HCT116 (cell line): ENCODE measurements at regions not wholly inside any gene's neighbourhood (a gene's known extent, or its start where the extent isn't known, plus 50 kb on each side); places are given as distances from the start of the nearest gene placed in this dataset.

Experiments
- ATAC-seq: fragments of 200-7000 bp; cut with Tn5 transposase; 2 replicates; pipeline ENCODE4 v1.9.1; 2020; ENCODE audit warnings: mild to moderate bottlenecking, moderate library complexity
- BruUV-seq: library from RNA; stranded (reverse); fragments of 400-500 nt; replicated peaks from 2 replicates; lab custom pipeline; 2021; lab: Mats Ljungman, UMichigan
- CTCF ChIA-PET: fragments of 300-600 bp; sonication (Branson Sonifier 250); formaldehyde crosslinking; loops from one replicate; lab custom pipeline; 2021; ENCODE audit warnings: antibody characterized with exemption; lab: Charles Lee
- POLR2A ChIA-PET: fragments of 300-600, 350-600 bp; sonication (Branson Sonifier 250); formaldehyde crosslinking; loops from one replicate; lab custom pipeline; 2021; ENCODE audit warnings: antibody characterized with exemption; lab: Charles Lee
- RAD21 ChIA-PET, 2 experiments: fragments of 300-600 bp; sonication (Branson Sonifier 250); formaldehyde crosslinking; loops; one replicate each; lab custom pipeline; 2023; ENCODE audit warnings: low total read pairs in 2 of 2; ENCODE audit not compliant: uncharacterized antibody in 2 of 2, unreplicated experiment in 2 of 2, low non-redundant PET in 1 of 2; lab: Charles Lee
- DNase-seq: peaks from one replicate; pipeline ENCODE4 v3.0.0-alpha.2; 2010; ENCODE audit warnings: low read depth, low spot score
- H2AFZ ChIP-seq: fragments of 200-600 bp; shearing (Covaris generic), sonication (generic); 2 replicates; pipeline ENCODE4 v1.6.1; 2017; ENCODE audit warnings: low read depth, mixed run types, mixed read lengths, antibody characterized with exemption, low read length; ENCODE audit not compliant: poor library complexity, severe bottlenecking
- H3K27ac ChIP-seq: 2 replicates; pipeline ENCODE4 v1.5.1; 2012; ENCODE audit warnings: low read depth, low read length
- H3K27me3 ChIP-seq: fragments of 200-600 bp; sonication (generic); 2 replicates; pipeline ENCODE4 v1.6.1; 2016; ENCODE audit warnings: mixed run types, low read length, mixed read lengths; ENCODE audit not compliant: insufficient read depth
- H3K36me3 ChIP-seq, 2 experiments: fragments of 200-500 bp in 1 of 2; fragments of 200-600 bp in 1 of 2; sonication (Bioruptor generic) in 1 of 2; sonication (generic) in 1 of 2; 2 replicates each; pipeline versions ENCODE4 v1.5.1 to v1.6.1; 2014 to 2016; ENCODE audit warnings: low read length in 2 of 2, inconsistent platforms in 1 of 2, mixed read lengths in 1 of 2, mixed run types in 1 of 2; ENCODE audit not compliant: insufficient read depth in 2 of 2, control insufficient read depth in 1 of 2
- H3K4me1 ChIP-seq, 2 experiments: fragments of 200-600 bp in 1 of 2; sonication (generic) in 1 of 2; 2 replicates each; pipeline versions ENCODE4 v1.5.1 to v1.6.1; 2012 to 2017; ENCODE audit warnings: low read length in 2 of 2, inconsistent platforms in 1 of 2, mild to moderate bottlenecking in 1 of 2, mixed read lengths in 1 of 2, mixed run types in 1 of 2, moderate library complexity in 1 of 2; ENCODE audit not compliant: insufficient read depth in 2 of 2, control insufficient read depth in 1 of 2
- H3K4me2 ChIP-seq: fragments of 200-600 bp; sonication (generic); 2 replicates; pipeline ENCODE4 v1.6.1; 2017; ENCODE audit warnings: mixed run types, low read length, mixed read lengths
- H3K4me3 ChIP-seq, 2 experiments: fragments of 200-600 bp in 1 of 2; sonication (generic) in 1 of 2; replicated peaks in 1 of 2; 2 replicates each; pipeline ENCODE4 v1.5.1; 2011 to 2016; ENCODE audit warnings: low read length in 2 of 2, control low read depth in 1 of 2, low read depth in 1 of 2, mild to moderate bottlenecking in 1 of 2, mixed read lengths in 1 of 2, mixed run types in 1 of 2
- H3K79me2 ChIP-seq: fragments of 200-600 bp; sonication (generic); 2 replicates; pipeline ENCODE4 v1.6.1; 2017; ENCODE audit warnings: mild to moderate bottlenecking, mixed run types, low read length, moderate library complexity, mixed read lengths; ENCODE audit not compliant: insufficient read depth
- H3K9ac ChIP-seq: fragments of 200-600 bp; sonication (generic); 2 replicates; pipeline ENCODE4 v1.6.1; 2016; ENCODE audit warnings: low read length, mixed read lengths
- H3K9me2 ChIP-seq: fragments of 200-600 bp; sonication (generic), shearing (Covaris generic); 2 replicates; pipeline ENCODE4 v1.6.1; 2017; ENCODE audit warnings: mixed run types, mild to moderate bottlenecking, moderate library complexity; ENCODE audit not compliant: insufficient read depth
- H3K9me3 ChIP-seq, 2 experiments: fragments of 200-500 bp in 1 of 2; fragments of 200-600 bp in 1 of 2; sonication (Bioruptor generic) in 1 of 2; sonication (generic) in 1 of 2; 2 replicates each; pipeline ENCODE4 v1.6.1; 2014 to 2017; ENCODE audit warnings: low read length in 2 of 2, mixed read lengths in 2 of 2, inconsistent platforms in 1 of 2, low read depth in 1 of 2, mild to moderate bottlenecking in 1 of 2, mixed run types in 1 of 2, moderate library complexity in 1 of 2; ENCODE audit not compliant: control insufficient read depth in 1 of 2, insufficient read depth in 1 of 2
- H4K20me1 ChIP-seq: fragments of 200-600 bp; sonication (generic), shearing (Covaris generic); 2 replicates; pipeline ENCODE4 v1.6.1; 2017; ENCODE audit warnings: mixed run types, mild to moderate bottlenecking, moderate library complexity; ENCODE audit not compliant: insufficient read depth
- CTCF ChIP-seq, 3 experiments: fragments of 200-600 bp in 1 of 3; sonication (generic) in 1 of 3; IDR thresholded peaks in 2 of 3; conservative IDR thresholded peaks in 1 of 3; 2 replicates each; pipeline ENCODE4 v1.5.1; 2012 to 2017; ENCODE audit warnings: low read depth in 2 of 3, low read length in 2 of 3, antibody characterized with exemption in 1 of 3, borderline replicate concordance in 1 of 3, control low read depth in 1 of 3, mild to moderate bottlenecking in 1 of 3, mixed read lengths in 1 of 3, mixed run types in 1 of 3, moderate library complexity in 1 of 3; ENCODE audit not compliant: insufficient read depth in 1 of 3
- EGR1 ChIP-seq: IDR thresholded peaks from 2 replicates; pipeline ENCODE4 v1.6.1; 2012; ENCODE audit warnings: low read depth
- ELF1 ChIP-seq: IDR thresholded peaks from 2 replicates; pipeline ENCODE4 v1.6.1; 2012; ENCODE audit warnings: low read depth, borderline replicate concordance
- EZH2phosphoT487 ChIP-seq: fragments of 200-600 bp; IDR thresholded peaks from 2 replicates; pipeline ENCODE4 v1.6.1; 2018; ENCODE audit warnings: antibody characterized with exemption, borderline replicate concordance
- FOSL1 ChIP-seq: IDR thresholded peaks from 2 replicates; pipeline ENCODE4 v1.6.1; 2012; ENCODE audit warnings: low read depth
- JUND ChIP-seq: IDR thresholded peaks from 2 replicates; pipeline ENCODE4 v1.6.1; 2012
- POLR2AphosphoS5 ChIP-seq: IDR thresholded peaks from 2 replicates; pipeline ENCODE4 v1.6.1; 2011; ENCODE audit warnings: mild to moderate bottlenecking, low read depth, low read length, moderate library complexity
- REST ChIP-seq: IDR thresholded peaks from 2 replicates; pipeline ENCODE4 v1.6.1; 2012; ENCODE audit warnings: low read depth
- SP1 ChIP-seq: IDR thresholded peaks from 2 replicates; pipeline ENCODE4 v1.6.1; 2012; ENCODE audit warnings: low read depth
- TCF7L2 ChIP-seq: IDR thresholded peaks from 2 replicates; pipeline ENCODE4 v1.7.0; 2011; ENCODE audit warnings: borderline replicate concordance, inconsistent platforms; ENCODE audit not compliant: insufficient read depth, insufficient read length; ENCODE audit errors: extremely low read depth
- YY1 ChIP-seq: IDR thresholded peaks from 2 replicates; pipeline ENCODE4 v1.6.1; 2011; ENCODE audit warnings: low read length, low read depth, moderate library complexity, mild to moderate bottlenecking; ENCODE audit not compliant: insufficient replicate concordance; ENCODE audit errors: extremely low read depth
- ZFX ChIP-seq: fragments of 450-650 bp; IDR thresholded peaks from 2 replicates; pipeline ENCODE4 v1.6.1; 2017
- intact Hi-C: fragments of 100-400 bp; cut with micrococcal nuclease; formaldehyde crosslinking; loops from 2 replicates; pipeline ENCODE4 v1.10.0; 2022
- TF ChIP-seq, protein P1 (sequence below): IDR thresholded peaks from 2 replicates; pipeline ENCODE4 v1.6.1; 2012
- TF ChIP-seq, protein P2 (sequence below): IDR thresholded peaks from 2 replicates; pipeline ENCODE4 v1.6.1; 2012
- TF ChIP-seq, protein P3 (sequence below): IDR thresholded peaks from 2 replicates; pipeline ENCODE4 v1.6.1; 2011; ENCODE audit warnings: mild to moderate bottlenecking, low read length, moderate library complexity; ENCODE audit not compliant: insufficient replicate concordance; ENCODE audit errors: extremely low read depth

GRCh38 chr9:12906646-12907045, 131.8 kb downstream of the LURAP1L start (continued):
- TF ChIP-seq, protein P1, sequence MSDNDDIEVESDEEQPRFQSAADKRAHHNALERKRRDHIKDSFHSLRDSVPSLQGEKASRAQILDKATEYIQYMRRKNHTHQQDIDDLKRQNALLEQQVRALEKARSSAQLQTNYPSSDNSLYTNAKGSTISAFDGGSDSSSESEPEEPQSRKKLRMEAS: no peak
- TF ChIP-seq FOSL1: no peak
- TF ChIP-seq EZH2phosphoT487: no peak
- no peak for TF ChIP-seq EGR1
- no peak for TF ChIP-seq ELF1
- TF ChIP-seq YY1: no peak

DNA sequence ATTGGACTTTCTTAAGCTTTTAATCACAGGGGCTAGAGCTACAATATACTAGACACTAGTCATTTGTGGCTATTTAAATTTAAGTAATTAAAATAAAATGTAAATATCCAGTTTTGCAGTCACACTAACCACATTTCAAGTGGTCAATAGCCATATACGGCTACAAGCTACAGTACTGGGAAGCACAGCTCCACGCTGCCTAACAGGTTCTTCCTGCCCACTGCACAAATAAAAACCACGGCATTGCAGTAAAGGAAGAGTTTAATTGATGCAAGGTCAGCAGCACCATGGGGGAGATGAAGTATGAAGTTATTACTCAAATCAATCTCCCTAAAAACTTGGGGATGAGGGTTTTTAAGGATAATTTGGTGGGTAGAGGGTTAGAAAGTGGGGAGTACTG, 134.1 kb downstream of the LURAP1L start:
- Histone ChIP-seq H3K4me2 (no peak overlapping the region), H2AFZ (no peak overlapping the region), H3K36me3 (no peaks in the 10 kb centered on the region), H3K27me3 (no peaks in the 10 kb centered on the region), H4K20me1 (no peaks in the 10 kb centered on the region), H3K9me3 (no peaks in the 10 kb centered on the region), H3K9me2 (no peaks in the 10 kb centered on the region), H3K27ac (no peak overlapping the region), H3K79me2 (no peaks in the 10 kb centered on the region), H3K4me1 (no peaks in the 10 kb centered on the region), H3K9ac (no peak overlapping the region), H3K4me3 (no peak overlapping the region)
- CTCF ChIA-PET: no interaction called here
- TF ChIP-seq SP1 (no peak), JUND (no peak), POLR2AphosphoS5 (no peak), REST (no peak), CTCF (IDR thresholded peaks at IDR 0.05 in 2 of 3, conservative IDR thresholded peaks at IDR 0.05 in 1 of 3; ENCODE audit: borderline replicate concordance in 1 of 3, insufficient read depth in 1 of 3, low read depth in 2 of 3, low read length in 2 of 3) (no peak), TCF7L2 (no peak), EGR1 (no peak), ZFX (no peak)
- TF ChIP-seq, protein P2, sequence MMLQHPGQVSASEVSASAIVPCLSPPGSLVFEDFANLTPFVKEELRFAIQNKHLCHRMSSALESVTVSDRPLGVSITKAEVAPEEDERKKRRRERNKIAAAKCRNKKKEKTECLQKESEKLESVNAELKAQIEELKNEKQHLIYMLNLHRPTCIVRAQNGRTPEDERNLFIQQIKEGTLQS: no peak
- TF ChIP-seq, protein P1: no peak
- TF ChIP-seq, protein P3, sequence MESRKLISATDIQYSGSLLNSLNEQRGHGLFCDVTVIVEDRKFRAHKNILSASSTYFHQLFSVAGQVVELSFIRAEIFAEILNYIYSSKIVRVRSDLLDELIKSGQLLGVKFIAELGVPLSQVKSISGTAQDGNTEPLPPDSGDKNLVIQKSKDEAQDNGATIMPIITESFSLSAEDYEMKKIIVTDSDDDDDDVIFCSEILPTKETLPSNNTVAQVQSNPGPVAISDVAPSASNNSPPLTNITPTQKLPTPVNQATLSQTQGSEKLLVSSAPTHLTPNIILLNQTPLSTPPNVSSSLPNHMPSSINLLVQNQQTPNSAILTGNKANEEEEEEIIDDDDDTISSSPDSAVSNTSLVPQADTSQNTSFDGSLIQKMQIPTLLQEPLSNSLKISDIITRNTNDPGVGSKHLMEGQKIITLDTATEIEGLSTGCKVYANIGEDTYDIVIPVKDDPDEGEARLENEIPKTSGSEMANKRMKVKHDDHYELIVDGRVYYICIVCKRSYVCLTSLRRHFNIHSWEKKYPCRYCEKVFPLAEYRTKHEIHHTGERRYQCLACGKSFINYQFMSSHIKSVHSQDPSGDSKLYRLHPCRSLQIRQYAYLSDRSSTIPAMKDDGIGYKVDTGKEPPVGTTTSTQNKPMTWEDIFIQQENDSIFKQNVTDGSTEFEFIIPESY: no peak
- no TSS peak for BruUV-seq
- POLR2A ChIA-PET: no interaction called here
- RAD21 ChIA-PET: no interaction called here
- DNase-seq (no peak), ATAC-seq (no peak)
- intact Hi-C loops: no loop called here
